HFFc6 (cell line): ENCODE measurements at regions not wholly inside any gene's neighbourhood (a gene's known extent, or its start where the extent isn't known, plus 50 kb on each side); places are given as distances from the start of the nearest gene placed in this dataset. TPM values are rescaled to one million over a fixed set of nuclear protein-coding genes. Genes with fewer than 3 reads are reported as not detected.

Experiments
- DNase-seq: peaks from one replicate; pipeline ENCODE4 v3.0.0-alpha.2; 2018
- H3K27ac Mint-ChIP-seq: 2 replicates; pipeline ENCODE4 v1.8.0; 2020; ENCODE audit warnings: mild to moderate bottlenecking, mixed read lengths
- H3K27me3 Mint-ChIP-seq: 2 replicates; pipeline ENCODE4 v1.8.0; 2021; ENCODE audit warnings: mild to moderate bottlenecking, moderate library complexity, mixed read lengths; ENCODE audit not compliant: insufficient read depth
- H3K36me3 Mint-ChIP-seq: 2 replicates; pipeline ENCODE4 v1.8.0; 2021; ENCODE audit warnings: low read depth, mixed read lengths
- H3K4me1 Mint-ChIP-seq: 2 replicates; pipeline ENCODE4 v1.8.0; 2020; ENCODE audit warnings: low read depth, mixed read lengths
- H3K4me3 Mint-ChIP-seq: 2 replicates; pipeline ENCODE4 v1.8.0; 2020; ENCODE audit warnings: mild to moderate bottlenecking, moderate library complexity, mixed read lengths
- H3K9me3 Mint-ChIP-seq: 2 replicates; pipeline ENCODE4 v1.8.0; 2020; ENCODE audit warnings: mild to moderate bottlenecking, mixed read lengths
- CTCF ChIP-seq: fragments of 200-600 bp; sonication (generic); IDR thresholded peaks from 2 replicates; pipeline ENCODE4 v1.5.0; 2021; ENCODE audit warnings: antibody characterized with exemption, mild to moderate bottlenecking
- microRNA-seq: library from miRNA; unstranded; fragments of <30 nt; microRNA quantifications from one replicate; pipeline ENCODE4, GENCODE V29; 2019

- TF ChIP-seq CTCF: no peak
- Mint-ChIP-seq H3K27ac (no peak overlapping the region), H3K9me3 (no peaks in the 10 kb centered on the region), H3K36me3 (peaks cover 11% of the 10 kb centered on the region; the same call in 1 of the 2 replicates), H3K27me3 (peaks cover 8% of the 10 kb centered on the region; the same call in 1 of the 2 replicates), H3K4me1 (peaks cover 60% of the 10 kb centered on the region), H3K4me3 (no peak overlapping the region)
- no peak for DNase-seq
These were observed 52.3 kb upstream of the GALNT15 start for GRCh38 chr3:16122155-16122554.

- no peak for TF ChIP-seq CTCF
- H3K4me1 Mint-ChIP-seq: peaks cover 60% of the 10 kb centered on the region
- H3K4me3 Mint-ChIP-seq: no peak overlapping the region
- H3K36me3 Mint-ChIP-seq: peaks cover 11% of the 10 kb centered on the region; the same call in 1 of the 2 replicates
- peaks cover 8% of the 10 kb centered on the region; the same call in 1 of the 2 replicates for H3K27me3 Mint-ChIP-seq
- DNase-seq: no peak
- H3K9me3 Mint-ChIP-seq: no peaks in the 10 kb centered on the region
- H3K27ac Mint-ChIP-seq: no peak overlapping the region
These were observed 51.8 kb upstream of the GALNT15 start for GRCh38 chr3:16122661-16123060.

- peaks cover 11% of the 10 kb centered on the region; the same call in 1 of the 2 replicates for H3K36me3 Mint-ChIP-seq
- H3K4me3 Mint-ChIP-seq: peak overlapping the region; percentile 42
- H3K4me1 Mint-ChIP-seq: peaks cover 71% of the 10 kb centered on the region
- peak overlapping the region; percentile 83 for H3K27ac Mint-ChIP-seq
- no peaks in the 10 kb centered on the region for H3K9me3 Mint-ChIP-seq
- peak; percentile 98 for DNase-seq
- no peak for TF ChIP-seq CTCF
- H3K27me3 Mint-ChIP-seq: peaks cover 5% of the 10 kb centered on the region; the same call in 1 of the 2 replicates
These were observed 49.8 kb upstream of the GALNT15 start for GRCh38 chr3:16124636-16125035.

Small RNA genes lying in the stretch of these regions (microRNA-seq; reads per million reads assigned to microRNA genes)
- not detected for gene MIR563
